Stimulated activated naive B cell treated with anti-CD40 and anti-IgM and Interleukin-4, amounts not matched to agents 10 μg/mL and 1 μg/mL and 100 μg/mL, for 72 hours (primary cell): ENCODE measurements at regions not wholly inside any gene's neighbourhood (a gene's known extent, or its start where the extent isn't known, plus 50 kb on each side); places are given as distances from the start of the nearest gene placed in this dataset.

Experiments
- ATAC-seq, 2 donors: fragments of 150-1000 bp; cut with Tn5 transposase; replicated peaks; 2 replicates each; pipeline ENCODE4 v1.10.0; 2021; ENCODE audit warnings: moderate library complexity in 1 of 2
- DNase-seq: peaks from one replicate; pipeline ENCODE4 v3.0.0; 2021
- H3K27ac Mint-ChIP-seq: one replicate; pipeline ENCODE4 v1.8.0; 2022; ENCODE audit warnings: mild to moderate bottlenecking, mixed read lengths
- H3K27me3 Mint-ChIP-seq, 2 donors: one replicate each; pipeline ENCODE4 v1.8.0; 2022; ENCODE audit warnings: mixed read lengths in 2 of 2
- H3K36me3 Mint-ChIP-seq, 2 donors: one replicate each; pipeline ENCODE4 v1.8.0; 2022; ENCODE audit warnings: mixed read lengths in 2 of 2, mild to moderate bottlenecking in 1 of 2
- H3K4me1 Mint-ChIP-seq, 2 donors: one replicate each; pipeline ENCODE4 v1.8.0; 2022; ENCODE audit warnings: mixed read lengths in 2 of 2, mild to moderate bottlenecking in 1 of 2
- H3K4me3 Mint-ChIP-seq, 2 donors: one replicate each; pipeline ENCODE4 v1.8.0; 2022; ENCODE audit warnings: mild to moderate bottlenecking in 2 of 2, mixed read lengths in 2 of 2, moderate library complexity in 1 of 2
- H3K9me3 Mint-ChIP-seq, 2 donors: one replicate each; pipeline ENCODE4 v1.8.0; 2022; ENCODE audit warnings: mixed read lengths in 2 of 2, mild to moderate bottlenecking in 1 of 2

DNA sequence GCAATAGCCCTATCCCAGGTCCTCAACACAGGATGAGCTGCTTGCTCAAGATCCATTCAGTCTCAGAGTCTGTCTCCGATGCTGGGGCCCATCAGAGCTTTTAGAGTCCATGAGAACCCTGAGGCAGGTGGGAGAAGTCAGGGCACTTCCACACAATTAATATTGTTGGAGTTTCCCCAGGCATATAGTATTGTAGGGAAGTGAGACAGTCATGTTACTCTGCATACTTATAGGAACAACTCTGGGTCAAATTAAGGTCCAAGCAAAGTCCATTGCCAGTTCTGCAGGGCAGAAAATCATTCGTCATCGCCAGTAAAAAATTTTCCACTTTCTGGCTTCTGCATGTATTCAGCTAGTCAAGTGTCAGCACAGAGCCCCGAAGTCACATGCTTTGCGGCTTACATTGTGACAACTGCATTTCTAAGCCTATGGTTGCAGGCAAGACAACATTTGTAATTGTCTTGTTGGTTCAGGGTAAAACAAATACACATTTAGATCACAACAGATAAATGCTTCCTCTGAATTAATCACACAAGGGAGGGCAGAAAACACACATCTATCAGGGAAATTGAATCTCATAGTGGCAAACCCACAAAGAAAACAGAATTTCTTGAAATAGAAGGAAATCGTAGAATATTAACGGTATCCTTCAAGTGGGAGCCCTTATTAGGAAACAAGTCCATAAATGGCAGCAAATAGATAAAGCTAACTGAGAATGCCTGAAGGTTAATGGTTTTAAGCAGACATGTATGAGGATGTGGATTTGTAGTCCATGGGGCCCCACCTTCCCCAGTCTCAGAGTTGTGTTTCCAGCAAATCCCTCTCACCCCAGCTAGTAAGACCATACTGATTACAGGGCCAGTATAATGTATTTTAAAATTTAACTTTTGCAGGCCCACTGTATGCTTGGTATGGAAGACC, 412.1 kb upstream of the RASGEF1B start:
- peaks cover 0 to 2% of the 10 kb centered on the region in 2 donors for H3K36me3 Mint-ChIP-seq
- ATAC-seq (no peak), DNase-seq (no peak)
- H3K27me3 Mint-ChIP-seq, result peaks cover 3 to 17% of the 10 kb centered on the region in 2 donors
- H3K9me3 Mint-ChIP-seq, result peaks cover 0 to 2% of the 10 kb centered on the region in 2 donors
- H3K4me1 Mint-ChIP-seq, result peaks cover 0 to 2% of the 10 kb centered on the region in 2 donors
- no peak overlapping the region for H3K4me3 Mint-ChIP-seq
- no peak overlapping the region for H3K27ac Mint-ChIP-seq

- H3K27me3 Mint-ChIP-seq, result peaks cover 3 to 17% of the 10 kb centered on the region in 2 donors
- no peak overlapping the region for H3K27ac Mint-ChIP-seq
- no peak for ATAC-seq
- H3K36me3 Mint-ChIP-seq, result peaks cover 0 to 2% of the 10 kb centered on the region in 2 donors
- peaks cover 0 to 2% of the 10 kb centered on the region in 2 donors for H3K9me3 Mint-ChIP-seq
- DNase-seq, result no peak
- H3K4me1 Mint-ChIP-seq, result peaks cover 0 to 2% of the 10 kb centered on the region in 2 donors
- H3K4me3 Mint-ChIP-seq, result no peak overlapping the region
Observed at GRCh38 chr4:81883004-81883403, 411.3 kb upstream of the RASGEF1B start.

DNA sequence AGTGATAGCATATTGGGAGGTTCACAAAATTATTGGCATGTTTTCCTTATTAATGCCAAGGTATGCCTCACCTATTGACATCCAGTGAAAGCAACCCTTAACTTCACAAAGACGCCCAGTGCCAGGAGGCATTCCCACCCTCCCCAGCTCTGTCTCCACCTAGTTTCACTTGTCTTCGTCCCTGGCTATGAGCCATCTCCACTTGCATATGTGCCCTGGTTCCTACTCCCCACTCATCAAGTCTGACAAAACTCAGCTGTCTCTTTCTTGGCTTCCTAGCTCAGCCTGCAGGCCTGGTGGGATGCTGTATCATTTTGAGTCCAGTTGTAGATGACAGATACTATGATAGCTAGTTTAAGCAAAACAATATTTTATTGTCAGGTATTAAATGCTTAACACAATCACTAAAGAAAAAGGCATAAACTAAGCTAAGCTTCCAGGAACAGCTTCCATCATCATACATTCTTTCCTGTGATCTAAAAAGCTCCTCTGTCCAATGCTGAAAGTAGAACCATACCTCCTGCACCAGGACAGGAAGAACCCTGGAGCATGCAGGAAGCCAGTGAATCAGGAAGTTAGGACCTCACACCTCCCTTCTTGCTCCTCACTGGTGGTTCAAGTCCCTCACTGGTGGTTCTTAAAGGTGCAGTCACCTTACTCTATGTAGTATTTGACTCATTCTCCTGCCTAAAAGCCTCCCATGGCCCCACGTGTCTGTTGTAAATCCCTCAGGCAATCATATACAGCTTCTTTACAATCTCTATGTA, 410.3 kb upstream of the RASGEF1B start:
- H3K4me3 Mint-ChIP-seq, result no peak overlapping the region
- no peak overlapping the region for H3K27ac Mint-ChIP-seq
- no peak for DNase-seq
- H3K36me3 Mint-ChIP-seq, result peaks cover 0 to 2% of the 10 kb centered on the region in 2 donors
- no peak for ATAC-seq
- peaks cover 3 to 17% of the 10 kb centered on the region in 2 donors for H3K27me3 Mint-ChIP-seq
- H3K4me1 Mint-ChIP-seq, result peaks cover 0 to 2% of the 10 kb centered on the region in 2 donors
- H3K9me3 Mint-ChIP-seq, result peaks cover 0 to 2% of the 10 kb centered on the region in 2 donors

- Mint-ChIP-seq H3K27ac (no peak overlapping the region), H3K4me3 (no peak overlapping the region), H3K9me3 (no peaks in the 10 kb centered on the region), H3K36me3 (no peaks in the 10 kb centered on the region), H3K27me3 (no peaks in the 10 kb centered on the region), H3K4me1 (no peaks in the 10 kb centered on the region)
- ATAC-seq, result no peak
- DNase-seq, result no peak
Observed at GRCh38 chr4:81876106-81876505, 404.4 kb upstream of the RASGEF1B start.

DNA sequence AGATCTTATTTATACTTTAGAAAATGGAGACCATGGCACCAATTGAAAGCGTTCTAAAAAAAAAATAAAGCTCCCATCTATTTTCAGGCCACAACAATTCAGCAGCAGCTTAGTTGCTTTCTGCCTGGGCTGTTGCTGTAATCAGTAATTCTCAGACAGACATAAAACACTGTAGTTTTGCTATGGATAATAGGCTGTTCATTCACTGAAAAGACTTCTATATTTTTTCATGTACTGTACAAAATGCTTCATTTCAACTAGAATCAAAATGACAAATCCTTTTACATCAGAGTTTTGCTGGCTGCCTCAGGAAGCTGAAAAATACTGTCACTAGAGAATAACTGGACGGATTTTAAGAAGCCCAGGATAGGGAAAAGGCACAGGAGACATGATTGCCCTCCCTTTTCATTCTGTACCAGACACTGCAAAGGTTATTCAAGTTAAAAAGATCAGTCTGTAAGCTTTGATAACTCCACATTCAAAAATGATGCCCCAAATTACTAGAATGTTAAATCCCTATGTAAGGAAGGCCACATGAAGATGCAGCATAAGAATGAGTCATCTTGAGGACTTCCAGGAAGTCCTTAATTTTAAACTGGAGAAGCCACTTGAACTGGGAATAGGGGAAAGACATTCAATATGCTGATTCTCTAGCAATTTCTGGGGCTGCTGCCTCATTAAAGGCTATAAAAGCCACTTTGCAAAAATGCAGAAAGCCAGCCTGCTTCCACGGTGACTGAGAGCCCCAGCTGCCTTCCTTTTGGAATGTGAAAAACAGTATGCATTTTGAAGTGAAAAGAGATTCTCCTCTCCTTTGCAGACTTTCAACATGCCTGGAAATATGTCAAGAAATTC, 403.2 kb upstream of the RASGEF1B start:
- no peak overlapping the region for H3K27ac Mint-ChIP-seq
- H3K4me3 Mint-ChIP-seq, result no peak overlapping the region
- H3K4me1 Mint-ChIP-seq, result no peaks in the 10 kb centered on the region
- no peaks in the 10 kb centered on the region for H3K27me3 Mint-ChIP-seq
- H3K36me3 Mint-ChIP-seq, result no peaks in the 10 kb centered on the region
- ATAC-seq, result no peak
- no peak for DNase-seq
- H3K9me3 Mint-ChIP-seq, result peaks cover 0 to 3% of the 10 kb centered on the region in 2 donors

DNA sequence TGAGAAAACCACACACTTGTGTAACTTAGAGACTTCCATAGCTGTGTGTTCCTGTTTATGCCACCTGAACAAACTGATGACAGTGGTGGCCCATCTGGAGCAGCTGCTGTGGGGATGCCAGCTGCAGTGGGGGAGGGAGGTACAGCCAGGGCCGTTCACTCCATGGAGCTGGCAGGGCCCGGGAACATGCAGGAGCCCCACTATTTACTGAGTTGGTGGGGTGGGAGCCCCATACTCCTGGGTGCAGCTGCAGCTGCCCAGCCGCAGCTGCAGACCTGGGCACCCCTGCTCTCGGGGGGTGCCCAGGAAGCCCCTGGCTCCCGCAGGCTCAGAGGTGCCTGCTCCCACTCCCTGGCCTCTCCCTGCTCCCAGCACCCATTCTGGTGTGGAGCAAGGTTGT, 398.6 kb upstream of the RASGEF1B start:
- Mint-ChIP-seq H3K4me3 (no peak overlapping the region), H3K36me3 (no peaks in the 10 kb centered on the region), H3K4me1 (no peaks in the 10 kb centered on the region), H3K27me3 (peaks cover 0 to 4% of the 10 kb centered on the region in 2 donors), H3K27ac (no peak overlapping the region), H3K9me3 (peaks cover 4% of the 10 kb centered on the region in 2 donors)
- ATAC-seq (no peak), DNase-seq (no peak)

DNA sequence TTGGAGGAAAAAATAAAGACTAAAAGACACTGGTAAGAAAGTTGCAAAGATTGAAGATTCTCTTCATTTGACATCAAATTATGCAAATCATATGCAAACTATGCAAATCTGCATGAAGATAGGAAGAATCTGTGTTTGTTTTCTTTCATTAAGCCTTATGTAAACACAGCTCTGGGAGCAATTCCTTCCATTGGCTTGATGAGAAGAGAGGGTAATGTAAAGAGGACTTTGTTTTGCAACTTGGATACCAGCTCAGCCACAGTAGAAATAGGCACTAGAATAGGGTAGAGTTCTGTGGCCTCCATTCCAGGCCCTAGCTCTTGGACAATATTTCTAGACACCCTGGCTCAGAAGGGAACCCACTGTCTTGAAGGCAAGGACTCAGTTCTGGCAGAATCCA, 388.4 kb upstream of the RASGEF1B start:
- Mint-ChIP-seq H3K4me1 (no peaks in the 10 kb centered on the region), H3K36me3 (peaks cover 1 to 2% of the 10 kb centered on the region in 2 donors), H3K9me3 (peaks cover 2% of the 10 kb centered on the region in 2 donors), H3K4me3 (no peak overlapping the region), H3K27ac (no peak overlapping the region), H3K27me3 (peaks cover 4 to 6% of the 10 kb centered on the region in 2 donors)
- no peak for ATAC-seq
- DNase-seq, result no peak

GRCh38 chr4:81854406-81854805, 382.7 kb upstream of the RASGEF1B start:
- peaks cover 12 to 18% of the 10 kb centered on the region in 2 donors for H3K36me3 Mint-ChIP-seq
- ATAC-seq, result no peak
- no peak overlapping the region for H3K4me3 Mint-ChIP-seq
- no peaks in the 10 kb centered on the region for H3K4me1 Mint-ChIP-seq
- H3K27me3 Mint-ChIP-seq, result peaks cover 0 to 4% of the 10 kb centered on the region in 2 donors
- DNase-seq, result no peak
- H3K9me3 Mint-ChIP-seq, result peaks cover 11 to 14% of the 10 kb centered on the region in 2 donors
- no peak overlapping the region for H3K27ac Mint-ChIP-seq

GRCh38 chr4:81852031-81852715, 380.5 kb upstream of the RASGEF1B start:
- H3K27me3 Mint-ChIP-seq, result no peaks in the 10 kb centered on the region
- peaks cover 11 to 14% of the 10 kb centered on the region in 2 donors for H3K9me3 Mint-ChIP-seq
- H3K36me3 Mint-ChIP-seq, result peaks cover 12 to 18% of the 10 kb centered on the region in 2 donors

GRCh38 chr4:81850701-81851100, 379.0 kb upstream of the RASGEF1B start:
- H3K36me3 Mint-ChIP-seq, result peaks cover 12 to 18% of the 10 kb centered on the region in 2 donors
- H3K9me3 Mint-ChIP-seq, result peaks cover 11 to 14% of the 10 kb centered on the region in 2 donors

More at GRCh38 chr4:81852031-81852715, 380.5 kb upstream of the RASGEF1B start:
- DNase-seq (no peak), ATAC-seq (no peak)
- H3K4me1 Mint-ChIP-seq, result peaks cover 0 to 5% of the 10 kb centered on the region in 2 donors
- no peak overlapping the region for H3K27ac Mint-ChIP-seq
- H3K4me3 Mint-ChIP-seq, result no peak overlapping the region

DNA sequence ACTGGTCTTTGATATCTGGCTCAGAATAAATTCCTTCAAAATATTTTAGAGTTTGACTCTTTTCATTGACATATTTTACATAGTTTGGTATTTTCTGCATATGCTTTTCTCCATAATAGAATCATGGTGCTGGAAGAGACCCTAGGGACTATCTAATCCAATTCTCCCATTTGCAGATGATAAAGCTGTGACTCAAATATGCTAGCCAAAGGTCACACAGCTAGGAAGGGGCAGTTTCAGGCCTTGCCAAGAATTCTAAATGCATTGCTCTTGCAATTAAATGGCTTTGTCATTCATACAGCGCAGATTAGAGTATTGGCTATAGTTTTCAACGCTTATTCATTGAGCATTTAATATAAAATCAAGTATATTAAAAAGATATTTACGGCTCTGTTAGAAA, 374.1 kb upstream of the RASGEF1B start:
- H3K4me3 Mint-ChIP-seq, result no peak overlapping the region
- DNase-seq (no peak), ATAC-seq (no peak)
- H3K36me3 Mint-ChIP-seq, result no peaks in the 10 kb centered on the region
- no peaks in the 10 kb centered on the region for H3K27me3 Mint-ChIP-seq
- H3K9me3 Mint-ChIP-seq, result no peaks in the 10 kb centered on the region
- H3K27ac Mint-ChIP-seq, result no peak overlapping the region
- peaks cover 2 to 14% of the 10 kb centered on the region in 2 donors for H3K4me1 Mint-ChIP-seq

More at GRCh38 chr4:81850701-81851100, 379.0 kb upstream of the RASGEF1B start:
- H3K27me3 Mint-ChIP-seq, result no peaks in the 10 kb centered on the region
- no peak overlapping the region for H3K4me3 Mint-ChIP-seq
- peaks cover 0 to 5% of the 10 kb centered on the region in 2 donors for H3K4me1 Mint-ChIP-seq
- DNase-seq (no peak), ATAC-seq (no peak)
- no peak overlapping the region for H3K27ac Mint-ChIP-seq

DNA sequence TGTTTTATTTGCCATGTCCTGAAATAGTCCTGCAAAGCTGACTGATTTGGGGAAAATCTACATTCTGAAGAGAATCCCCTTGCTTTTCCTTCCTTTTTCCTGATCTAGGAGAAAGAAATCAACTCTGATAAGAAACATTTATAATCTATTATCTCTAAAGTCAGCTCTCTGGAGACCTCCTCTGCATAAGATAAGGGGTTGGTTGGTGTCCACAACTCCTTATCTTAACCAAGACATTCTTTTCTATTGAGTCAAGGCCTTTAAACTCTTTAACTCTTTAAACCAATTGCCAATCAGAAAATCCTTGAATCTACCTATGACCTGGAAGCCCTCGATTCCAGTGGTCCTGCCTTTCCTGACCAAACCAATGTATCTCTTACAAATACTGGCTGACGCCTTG, 373.6 kb upstream of the RASGEF1B start:
- ATAC-seq, result no peak
- no peaks in the 10 kb centered on the region for H3K27me3 Mint-ChIP-seq

DNA sequence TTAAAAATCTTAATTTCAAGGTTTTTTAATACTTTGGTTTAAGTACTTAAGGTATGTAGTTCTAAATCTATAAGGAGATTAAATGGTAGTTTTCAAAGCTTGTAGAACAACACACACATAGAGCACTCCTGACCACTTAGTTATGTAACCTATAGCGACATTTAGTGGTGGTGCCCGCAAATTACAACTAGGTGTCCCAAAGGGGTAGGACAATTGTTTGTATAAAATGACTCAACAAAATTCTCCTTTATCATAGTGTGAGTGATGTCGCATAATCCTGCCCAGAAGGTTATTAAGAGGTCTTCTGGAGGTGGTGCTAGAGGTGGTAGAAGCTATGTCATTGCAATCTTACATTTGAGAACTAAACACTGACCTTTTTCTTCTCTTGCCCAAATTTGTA, 373.0 kb upstream of the RASGEF1B start:
- H3K27me3 Mint-ChIP-seq, result no peaks in the 10 kb centered on the region
- no peak overlapping the region for H3K4me3 Mint-ChIP-seq
- H3K4me1 Mint-ChIP-seq, result peaks cover 6 to 19% of the 10 kb centered on the region in 2 donors
- peak; percentile 70 for DNase-seq
- no peaks in the 10 kb centered on the region for H3K9me3 Mint-ChIP-seq
- no peak overlapping the region for H3K27ac Mint-ChIP-seq
- no peaks in the 10 kb centered on the region for H3K36me3 Mint-ChIP-seq
- peak; percentile 89 to 91 for ATAC-seq

More for the DNA sequence above, 373.6 kb upstream of the RASGEF1B start:
- no peaks in the 10 kb centered on the region for H3K36me3 Mint-ChIP-seq
- peaks cover 2 to 14% of the 10 kb centered on the region in 2 donors for H3K4me1 Mint-ChIP-seq
- H3K4me3 Mint-ChIP-seq, result no peak overlapping the region
- DNase-seq, result no peak
- H3K9me3 Mint-ChIP-seq, result no peaks in the 10 kb centered on the region
- no peak overlapping the region for H3K27ac Mint-ChIP-seq
